AG04450 (cell line): ENCODE measurements at regions not wholly inside any gene's neighbourhood (a gene's known extent, or its start where the extent isn't known, plus 50 kb on each side); places are given as distances from the start of the nearest gene placed in this dataset.
"Not testable (repeated sequence)": the region's sequence is repeated elsewhere in the genome, so short reads cannot be mapped to it uniquely, and the experiment has no call there.

ENCODE experiments used
- CTCF ChIA-PET: fragments of 300-600, 350-600 bp; formaldehyde crosslinking; extraction: SDS; loops from one replicate; lab custom pipeline; 2022; ENCODE audit warnings: antibody characterized with exemption, inconsistent platforms; lab: Charles Lee
- POLR2A ChIA-PET: fragments of 350-600 bp; formaldehyde crosslinking; extraction: SDS; loops from one replicate; lab custom pipeline; 2021; ENCODE audit warnings: antibody characterized with exemption, inconsistent platforms; lab: Yijun Ruan, JAX
- DNase-seq: peaks from one replicate; pipeline ENCODE4 v3.0.0-alpha.2; 2011; ENCODE audit warnings: low read depth, low spot score
- H3K27ac ChIP-seq: one replicate; pipeline ENCODE4 v1.5.1; 2012; ENCODE audit warnings: low read depth, low read length, control low read depth
- H3K27me3 ChIP-seq: one replicate; pipeline ENCODE4 v1.6.0; 2012; ENCODE audit warnings: low read length; ENCODE audit not compliant: control insufficient read depth, insufficient read depth
- H3K4me3 ChIP-seq: 2 replicates; pipeline ENCODE4 v1.5.1; 2011; ENCODE audit warnings: mild to moderate bottlenecking, low read depth, low read length, control low read depth
- H3K9me3 ChIP-seq: 2 replicates; pipeline ENCODE4 v1.5.1; 2012; ENCODE audit warnings: low read length; ENCODE audit not compliant: control insufficient read depth, insufficient read depth
- CTCF ChIP-seq: IDR thresholded peaks from 2 replicates; pipeline ENCODE4 v1.5.1; 2011; ENCODE audit warnings: low read depth, low read length, control low read depth, inconsistent platforms

- ChIA-PET CTCF (no interaction called here), POLR2A (no interaction called here)
- Histone ChIP-seq H3K27me3 (no peaks in the 10 kb centered on the region), H3K9me3 (peaks cover 9% of the 10 kb centered on the region), H3K4me3 (no peak overlapping the region), H3K27ac (no peak overlapping the region)
- no peak for DNase-seq
- TF ChIP-seq CTCF = no peak
Observed at GRCh38 chr9:29445751-29446150, 1872.5 kb upstream of the C9orf72 start.

GRCh38 chr9:29449306-29449705 lies 1876.0 kb upstream of the C9orf72 start:
- CTCF ChIA-PET = no interaction called here
- Histone ChIP-seq H3K27me3 (no peaks in the 10 kb centered on the region), H3K9me3 (peaks cover 10% of the 10 kb centered on the region), H3K4me3 (no peak overlapping the region), H3K27ac (no peak overlapping the region)
- DNase-seq = no peak
- POLR2A ChIA-PET = no interaction called here
- TF ChIP-seq CTCF = no peak

- H3K9me3 ChIP-seq, CTCF ChIA-PET, H3K27ac ChIP-seq, H3K4me3 ChIP-seq, DNase-seq, POLR2A ChIA-PET, H3K27me3 ChIP-seq: not testable (repeated sequence)
Observed at GRCh38 chr9:29450343-29450875, 1877.1 kb upstream of the C9orf72 start.

GRCh38 chr9:29456940-29457339 lies 1883.7 kb upstream of the C9orf72 start:
- TF ChIP-seq CTCF = no peak
- ChIA-PET CTCF (no interaction called here), POLR2A (no interaction called here)
- Histone ChIP-seq H3K27ac (no peak overlapping the region), H3K9me3 (no peaks in the 10 kb centered on the region), H3K27me3 (no peaks in the 10 kb centered on the region), H3K4me3 (no peak overlapping the region)
- DNase-seq = no peak

GRCh38 chr9:29475471-29475870 lies 1902.2 kb upstream of the C9orf72 start:
- Histone ChIP-seq H3K4me3 (no peak overlapping the region), H3K27ac (no peak overlapping the region), H3K27me3 (no peaks in the 10 kb centered on the region), H3K9me3 (peaks cover 11% of the 10 kb centered on the region; the same call in 1 of the 2 replicates)
- DNase-seq = no peak
- no peak for TF ChIP-seq CTCF
- ChIA-PET POLR2A (no interaction called here), CTCF (no interaction called here)

- no peak for TF ChIP-seq CTCF
- H3K27ac ChIP-seq = no peak overlapping the region
- no peak overlapping the region for H3K4me3 ChIP-seq
- DNase-seq = no peak
- H3K27me3 ChIP-seq = no peaks in the 10 kb centered on the region
- ChIA-PET POLR2A (no interaction called here), CTCF (no interaction called here)
- H3K9me3 ChIP-seq = peaks cover 15% of the 10 kb centered on the region
Observed at GRCh38 chr9:29511680-29512079, 1938.4 kb upstream of the C9orf72 start.
